GM12891 (cell line): ENCODE measurements at regions not wholly inside any gene's neighbourhood (a gene's known extent, or its start where the extent isn't known, plus 50 kb on each side); places are given as distances from the start of the nearest gene placed in this dataset.

ENCODE experiments used
- PAX5 ChIP-seq: IDR thresholded peaks from 2 replicates; pipeline ENCODE4 v1.6.1; 2011; ENCODE audit warnings: low read length, moderate library complexity, mild to moderate bottlenecking; ENCODE audit not compliant: insufficient read depth, severe bottlenecking
- POLR2A ChIP-seq: IDR thresholded peaks from 2 replicates; pipeline ENCODE4 v1.6.1; 2011; ENCODE audit warnings: low read depth, low read length, control low read depth
- POLR2AphosphoS5 ChIP-seq: IDR thresholded peaks from 2 replicates; pipeline ENCODE4 v1.6.1; 2011; ENCODE audit warnings: low read depth, low read length, control low read depth
- POU2F2 ChIP-seq: IDR thresholded peaks from 2 replicates; pipeline ENCODE4 v1.6.1; 2011; ENCODE audit warnings: low read depth, mild to moderate bottlenecking, control low read depth, low read length, moderate library complexity
- SPI1 ChIP-seq: IDR thresholded peaks from 2 replicates; pipeline ENCODE4 v1.6.1; 2011; ENCODE audit warnings: low read depth, low read length, control low read depth
- TAF1 ChIP-seq: IDR thresholded peaks from 2 replicates; pipeline ENCODE4 v1.6.1; 2011; ENCODE audit warnings: low read depth, low read length, control low read depth

- TF ChIP-seq POLR2A = no peak
- no peak for TF ChIP-seq TAF1
- no peak for TF ChIP-seq POLR2AphosphoS5
- no peak for TF ChIP-seq SPI1
- TF ChIP-seq POU2F2 = no peak
- TF ChIP-seq PAX5 = no peak
Observed at GRCh38 chr2:17995593-17995992, 117.1 kb downstream of the KCNS3 start.
